ENCODE measurements at regions not wholly inside any gene's neighbourhood (a gene's known extent, or its start where the extent isn't known, plus 50 kb on each side); places are given as distances from the start of the nearest gene placed in this dataset.

- no peak for TF ChIP-seq CTCF (IDR thresholded peaks at IDR 0.05)
- no peak for TF ChIP-seq POLR2A (IDR thresholded peaks at IDR 0.05)
These were observed 1069.1 kb upstream of the SEL1L start for GRCh38 chr14:82602794-82603193.
